Colonic mucosa (tissue), 4 donors: ENCODE measurements at regions not wholly inside any gene's neighbourhood (a gene's known extent, or its start where the extent isn't known, plus 50 kb on each side); places are given as distances from the start of the nearest gene placed in this dataset.

Source experiments
- DNase-seq: peaks from one replicate; pipeline ENCODE4 v3.0.0-alpha.2; 2020
- H3K27ac ChIP-seq: fragments of 200-600 bp; one replicate; pipeline ENCODE4 v1.8.0; 2021
- H3K27me3 ChIP-seq: fragments of 200-600 bp; one replicate; pipeline ENCODE4 v1.8.0; 2021
- H3K36me3 ChIP-seq: fragments of 200-600 bp; one replicate; pipeline ENCODE4 v1.8.0; 2021
- H3K4me1 ChIP-seq: fragments of 200-600 bp; one replicate; pipeline ENCODE4 v1.8.0; 2021; ENCODE audit warnings: mild to moderate bottlenecking
- H3K4me3 ChIP-seq: fragments of 200-600 bp; one replicate; pipeline ENCODE4 v1.8.0; 2021
- H3K9ac ChIP-seq, 2 donors: one replicate each; pipeline ENCODE4 v1.7.0; 2013; ENCODE audit warnings: control low read depth in 2 of 2, low read depth in 2 of 2, low read length in 2 of 2
- H3K9me3 ChIP-seq: fragments of 200-600 bp; one replicate; pipeline ENCODE4 v1.8.0; 2021
- CTCF ChIP-seq: fragments of 200-600 bp; IDR thresholded peaks from one replicate; pipeline ENCODE4 v1.8.0; 2022; ENCODE audit warnings: antibody characterized with exemption, mild to moderate bottlenecking
- intact Hi-C: fragments of 100-400 bp; cut with DNase I; formaldehyde crosslinking; loops from one replicate; pipeline ENCODE4 v1.14.1; 2022
- donor health status: healthy.
- donor health status: DM: no; HTN: no; CAD: no.
- donor health status: DM: no; HTN: no; CAD: no.

GRCh38 chr12:58774731-58775130 is 145.6 kb downstream of the LRIG3 start:
- no peak for TF ChIP-seq CTCF
- Histone ChIP-seq H3K27ac (no peak overlapping the region), H3K4me1 (no peaks in the 10 kb centered on the region), H3K36me3 (no peaks in the 10 kb centered on the region), H3K27me3 (no peaks in the 10 kb centered on the region), H3K9me3 (no peaks in the 10 kb centered on the region), H3K4me3 (no peak overlapping the region), H3K9ac (no peak overlapping the region)
- no peak for DNase-seq
- intact Hi-C loops, result no loop called here

- no peak overlapping the region for H3K9ac ChIP-seq
- no peaks in the 10 kb centered on the region for H3K4me1 ChIP-seq
- no peak overlapping the region for H3K4me3 ChIP-seq
- TF ChIP-seq CTCF, result no peak
- no peaks in the 10 kb centered on the region for H3K27me3 ChIP-seq
- H3K36me3 ChIP-seq, result no peaks in the 10 kb centered on the region
- H3K9me3 ChIP-seq, result no peaks in the 10 kb centered on the region
- no peak for DNase-seq
- H3K27ac ChIP-seq, result no peak overlapping the region
- intact Hi-C loops, result no loop called here
Observed at GRCh38 chr12:58775396-58775795, 144.9 kb downstream of the LRIG3 start.

GRCh38 chr12:58776144-58776543 is 144.2 kb downstream of the LRIG3 start:
- Histone ChIP-seq H3K27ac (no peak overlapping the region), H3K4me1 (no peaks in the 10 kb centered on the region), H3K27me3 (no peaks in the 10 kb centered on the region), H3K4me3 (no peak overlapping the region), H3K9me3 (no peaks in the 10 kb centered on the region), H3K36me3 (no peaks in the 10 kb centered on the region), H3K9ac (no peak overlapping the region)
- intact Hi-C loops, result no loop called here
- TF ChIP-seq CTCF, result no peak
- DNase-seq, result no peak

- Histone ChIP-seq H3K36me3 (no peaks in the 10 kb centered on the region), H3K4me1 (no peaks in the 10 kb centered on the region), H3K9ac (no peak overlapping the region), H3K27ac (no peak overlapping the region), H3K4me3 (no peak overlapping the region), H3K9me3 (no peaks in the 10 kb centered on the region), H3K27me3 (no peaks in the 10 kb centered on the region)
- intact Hi-C loops, result no loop called here
- no peak for TF ChIP-seq CTCF
- DNase-seq, result no peak
Observed at GRCh38 chr12:58777815-58778214, 142.5 kb downstream of the LRIG3 start.

- H3K36me3 ChIP-seq, result no peaks in the 10 kb centered on the region
- no peak for TF ChIP-seq CTCF
Observed at GRCh38 chr12:58781609-58782008, 138.7 kb downstream of the LRIG3 start.

More at GRCh38 chr12:58781609-58782008, 138.7 kb downstream of the LRIG3 start:
- Histone ChIP-seq H3K4me3 (no peak overlapping the region), H3K27me3 (no peaks in the 10 kb centered on the region), H3K27ac (no peak overlapping the region), H3K9me3 (no peaks in the 10 kb centered on the region), H3K4me1 (no peaks in the 10 kb centered on the region), H3K9ac (no peak overlapping the region)
- no peak for DNase-seq
- intact Hi-C loops, result no loop called here
